ENCODE measurements at regions not wholly inside any gene's neighbourhood (a gene's known extent, or its start where the extent isn't known, plus 50 kb on each side); places are given as distances from the start of the nearest gene placed in this dataset.

DNA sequence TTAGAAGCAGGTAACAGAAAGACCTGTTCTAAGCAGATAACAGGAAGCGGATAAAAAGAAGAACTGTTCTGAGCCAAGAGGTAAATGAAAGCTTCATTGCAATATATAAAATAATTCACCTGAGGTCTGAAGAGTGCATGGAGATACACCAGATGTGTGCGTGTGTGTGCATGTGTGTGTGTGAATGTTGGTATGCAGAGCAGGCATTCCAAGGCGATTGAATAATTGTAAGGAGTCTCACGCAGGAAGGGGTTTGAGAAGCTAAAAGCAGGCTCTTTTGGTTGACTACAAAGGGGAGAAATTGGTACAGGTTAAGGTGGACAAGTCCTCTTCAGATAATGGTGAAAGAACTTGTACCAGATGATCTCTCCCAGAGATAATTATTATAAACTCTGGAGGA, 450.6 kb downstream of the DNAJB9 start:
- TF ChIP-seq EZH2 (IDR thresholded peaks at IDR 0.05; ENCODE audit: insufficient read depth, poor library complexity, severe bottlenecking) (no peak), EZH2phosphoT487 (IDR thresholded peaks at IDR 0.05; ENCODE audit: insufficient read depth, low read depth) (no peak)
